Neural progenitor cell (in vitro differentiated cells): ENCODE measurements at regions not wholly inside any gene's neighbourhood (a gene's known extent, or its start where the extent isn't known, plus 50 kb on each side); places are given as distances from the start of the nearest gene placed in this dataset.

Experiments
- DNase-seq: peaks from one replicate; pipeline ENCODE4 v3.0.0-alpha.2; 2016; ENCODE audit warnings: low spot score
- H2AFZ ChIP-seq: fragments of 200-600 bp; sonication (generic); replicated peaks from 2 replicates; pipeline ENCODE4 v1.6.1; 2016; ENCODE audit warnings: antibody characterized with exemption
- H3F3A ChIP-seq: fragments of 200-600 bp; sonication (generic); 2 replicates; pipeline ENCODE4 v1.6.1; 2016; ENCODE audit warnings: antibody characterized with exemption, low read depth
- H3K27ac ChIP-seq: fragments of 200-600 bp; sonication (generic); 2 replicates; pipeline ENCODE4 v1.5.1; 2016; ENCODE audit warnings: mild to moderate bottlenecking
- H3K27me3 ChIP-seq: fragments of 200-600 bp; sonication (generic); 2 replicates; pipeline ENCODE4 v1.6.1; 2016; ENCODE audit warnings: mild to moderate bottlenecking, moderate library complexity
- H3K36me3 ChIP-seq: fragments of 200-600 bp; sonication (generic); 2 replicates; pipeline ENCODE4 v1.5.1; 2016
- H3K4me1 ChIP-seq: fragments of 200-600 bp; sonication (generic); 2 replicates; pipeline ENCODE4 v1.6.1; 2016; ENCODE audit warnings: mixed run types
- H3K4me2 ChIP-seq: fragments of 200-600 bp; sonication (generic); 2 replicates; pipeline ENCODE4 v1.6.1; 2016
- H3K4me3 ChIP-seq: fragments of 200-600 bp; sonication (generic); 2 replicates; pipeline ENCODE4 v1.5.1; 2016
- H3K79me2 ChIP-seq: fragments of 200-600 bp; sonication (generic); 2 replicates; pipeline ENCODE4 v1.6.1; 2016; ENCODE audit warnings: low read depth
- H3K9ac ChIP-seq: fragments of 200-600 bp; sonication (generic); 2 replicates; pipeline ENCODE4 v1.6.1; 2016
- H3K9me3 ChIP-seq: fragments of 200-600 bp; sonication (generic); 2 replicates; pipeline ENCODE4 v1.5.1; 2016; ENCODE audit warnings: low read depth
- H4K20me1 ChIP-seq: fragments of 200-600 bp; sonication (generic); 2 replicates; pipeline ENCODE4 v1.6.1; 2016; ENCODE audit warnings: low read depth
- H3K27ac Mint-ChIP-seq: 3 replicates; pipeline ENCODE4 v1.8.0; 2021; ENCODE audit warnings: mixed read lengths
- H3K27me3 Mint-ChIP-seq: 2 replicates; pipeline ENCODE4 v1.8.0; 2022; ENCODE audit warnings: low read depth, mild to moderate bottlenecking, inconsistent platforms, moderate library complexity, mixed read lengths; ENCODE audit not compliant: insufficient read depth
- H3K36me3 Mint-ChIP-seq: 3 replicates; pipeline ENCODE4 v1.8.0; 2021; ENCODE audit warnings: mixed read lengths
- H3K4me1 Mint-ChIP-seq: 3 replicates; pipeline ENCODE4 v1.8.0; 2021; ENCODE audit warnings: mixed read lengths
- H3K4me3 Mint-ChIP-seq: 3 replicates; pipeline ENCODE4 v1.8.0; 2021; ENCODE audit warnings: mild to moderate bottlenecking, moderate library complexity, mixed read lengths
- H3K9me3 Mint-ChIP-seq: 3 replicates; pipeline ENCODE4 v1.8.0; 2020; ENCODE audit warnings: mixed read lengths
- EZH2 ChIP-seq: fragments of 200-600 bp; sonication (generic); IDR thresholded peaks from 2 replicates; pipeline ENCODE4 v1.6.1; 2017; ENCODE audit warnings: antibody characterized with exemption, mild to moderate bottlenecking, moderate library complexity
- EZH2phosphoT487 ChIP-seq: fragments of 200-600 bp; sonication (generic); IDR thresholded peaks from 2 replicates; pipeline ENCODE4 v1.6.1; 2017; ENCODE audit warnings: antibody characterized with exemption
- TF ChIP-seq, protein P1 (sequence below): fragments of 200-600 bp; sonication (generic); IDR thresholded peaks from 2 replicates; pipeline ENCODE4 v1.5.1; 2017; ENCODE audit warnings: antibody characterized with exemption, mild to moderate bottlenecking

GRCh38 chr10:37473906-37474305 is 348.5 kb downstream of the ANKRD30A start:
- no peak for TF ChIP-seq EZH2phosphoT487
- TF ChIP-seq, protein P1, sequence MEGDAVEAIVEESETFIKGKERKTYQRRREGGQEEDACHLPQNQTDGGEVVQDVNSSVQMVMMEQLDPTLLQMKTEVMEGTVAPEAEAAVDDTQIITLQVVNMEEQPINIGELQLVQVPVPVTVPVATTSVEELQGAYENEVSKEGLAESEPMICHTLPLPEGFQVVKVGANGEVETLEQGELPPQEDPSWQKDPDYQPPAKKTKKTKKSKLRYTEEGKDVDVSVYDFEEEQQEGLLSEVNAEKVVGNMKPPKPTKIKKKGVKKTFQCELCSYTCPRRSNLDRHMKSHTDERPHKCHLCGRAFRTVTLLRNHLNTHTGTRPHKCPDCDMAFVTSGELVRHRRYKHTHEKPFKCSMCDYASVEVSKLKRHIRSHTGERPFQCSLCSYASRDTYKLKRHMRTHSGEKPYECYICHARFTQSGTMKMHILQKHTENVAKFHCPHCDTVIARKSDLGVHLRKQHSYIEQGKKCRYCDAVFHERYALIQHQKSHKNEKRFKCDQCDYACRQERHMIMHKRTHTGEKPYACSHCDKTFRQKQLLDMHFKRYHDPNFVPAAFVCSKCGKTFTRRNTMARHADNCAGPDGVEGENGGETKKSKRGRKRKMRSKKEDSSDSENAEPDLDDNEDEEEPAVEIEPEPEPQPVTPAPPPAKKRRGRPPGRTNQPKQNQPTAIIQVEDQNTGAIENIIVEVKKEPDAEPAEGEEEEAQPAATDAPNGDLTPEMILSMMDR: no peak
- no peak overlapping the region for H3K27ac Mint-ChIP-seq

GRCh38 chr10:37467246-37467645 is 341.8 kb downstream of the ANKRD30A start:
- Histone ChIP-seq H3K27ac (no peak overlapping the region), H2AFZ (no peak overlapping the region), H3K79me2 (no peaks in the 10 kb centered on the region), H3K4me3 (no peak overlapping the region), H3K27me3 (no peaks in the 10 kb centered on the region), H3K4me1 (no peaks in the 10 kb centered on the region), H3K36me3 (no peaks in the 10 kb centered on the region), H3F3A (no peaks in the 10 kb centered on the region), H4K20me1 (no peaks in the 10 kb centered on the region), H3K4me2 (no peak overlapping the region), H3K9me3 (no peaks in the 10 kb centered on the region), H3K9ac (no peak overlapping the region)
- peaks cover 31% of the 10 kb centered on the region for H3K9me3 Mint-ChIP-seq
- H3K36me3 Mint-ChIP-seq: no peaks in the 10 kb centered on the region
- no peaks in the 10 kb centered on the region for H3K27me3 Mint-ChIP-seq
- DNase-seq: no peak
- no peak overlapping the region for H3K4me3 Mint-ChIP-seq
- no peaks in the 10 kb centered on the region for H3K4me1 Mint-ChIP-seq
- TF ChIP-seq, protein P1: no peak
- no peak for TF ChIP-seq EZH2
- no peak for TF ChIP-seq EZH2phosphoT487
- H3K27ac Mint-ChIP-seq: no peak overlapping the region

More at GRCh38 chr10:37473906-37474305, 348.5 kb downstream of the ANKRD30A start:
- no peaks in the 10 kb centered on the region for H3K9me3 ChIP-seq
- Mint-ChIP-seq H3K27me3 (no peaks in the 10 kb centered on the region), H3K4me3 (no peak overlapping the region), H3K9me3 (peaks cover 34% of the 10 kb centered on the region), H3K4me1 (no peaks in the 10 kb centered on the region), H3K36me3 (no peaks in the 10 kb centered on the region)
- no peaks in the 10 kb centered on the region for H3K4me1 ChIP-seq
- H3F3A ChIP-seq: no peaks in the 10 kb centered on the region
- no peaks in the 10 kb centered on the region for H3K36me3 ChIP-seq
- H3K79me2 ChIP-seq: no peaks in the 10 kb centered on the region
- no peak overlapping the region for H3K4me3 ChIP-seq
- no peaks in the 10 kb centered on the region for H3K27me3 ChIP-seq
- H3K9ac ChIP-seq: no peak overlapping the region
- H3K27ac ChIP-seq: no peak overlapping the region
- no peak overlapping the region for H3K4me2 ChIP-seq
- no peak for DNase-seq
- H4K20me1 ChIP-seq: no peaks in the 10 kb centered on the region
- H2AFZ ChIP-seq: no peak overlapping the region

GRCh38 chr10:37456456-37456855 is 331.1 kb downstream of the ANKRD30A start:
- H3K36me3 ChIP-seq: no peaks in the 10 kb centered on the region
- Mint-ChIP-seq H3K4me1 (no peaks in the 10 kb centered on the region), H3K27me3 (peaks cover 2% of the 10 kb centered on the region), H3K27ac (no peak overlapping the region), H3K36me3 (no peaks in the 10 kb centered on the region), H3K9me3 (peaks cover 36% of the 10 kb centered on the region), H3K4me3 (no peak overlapping the region)
- no peak overlapping the region for H3K4me3 ChIP-seq
- H4K20me1 ChIP-seq: no peaks in the 10 kb centered on the region
- no peak overlapping the region for H3K27ac ChIP-seq
- H3K27me3 ChIP-seq: no peaks in the 10 kb centered on the region
- no peaks in the 10 kb centered on the region for H3F3A ChIP-seq
- no peak overlapping the region for H3K9ac ChIP-seq
- no peaks in the 10 kb centered on the region for H3K9me3 ChIP-seq
- TF ChIP-seq, protein P1: no peak
- TF ChIP-seq EZH2phosphoT487 (no peak), EZH2 (no peak)
- H3K4me2 ChIP-seq: no peak overlapping the region
- no peaks in the 10 kb centered on the region for H3K79me2 ChIP-seq
- H2AFZ ChIP-seq: no peak overlapping the region
- DNase-seq: no peak
- no peaks in the 10 kb centered on the region for H3K4me1 ChIP-seq

DNA sequence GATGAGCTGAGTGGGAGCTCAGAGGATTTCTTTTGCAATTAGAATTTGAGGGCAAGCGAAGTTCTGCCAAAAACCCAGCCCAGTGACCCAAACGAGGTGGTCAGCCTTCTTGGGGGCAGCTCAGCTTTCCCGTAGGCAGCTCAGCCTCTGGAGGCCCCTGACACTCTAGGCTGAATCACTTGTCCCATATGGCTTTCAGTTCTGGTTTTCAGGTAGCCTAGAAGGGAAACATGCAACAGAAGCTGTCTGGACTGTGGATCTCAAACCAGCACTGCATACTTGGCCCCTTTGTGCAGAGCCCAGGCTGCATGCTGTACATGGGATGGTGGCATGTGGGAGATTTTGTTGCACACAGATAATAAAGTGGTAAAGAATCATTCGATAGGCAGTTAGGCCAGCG is 322.8 kb downstream of the ANKRD30A start:
- H3K27me3 Mint-ChIP-seq: no peaks in the 10 kb centered on the region
- Histone ChIP-seq H2AFZ (no peak overlapping the region), H3K27me3 (no peaks in the 10 kb centered on the region), H3K9me3 (no peaks in the 10 kb centered on the region), H3K36me3 (no peaks in the 10 kb centered on the region), H3K27ac (no peak overlapping the region), H3K9ac (no peak overlapping the region), H3K4me1 (no peaks in the 10 kb centered on the region), H3K4me2 (no peak overlapping the region), H3F3A (no peaks in the 10 kb centered on the region), H3K4me3 (no peak overlapping the region), H4K20me1 (no peaks in the 10 kb centered on the region), H3K79me2 (no peaks in the 10 kb centered on the region)
- DNase-seq: no peak
- H3K9me3 Mint-ChIP-seq: peaks cover 23% of the 10 kb centered on the region
- TF ChIP-seq EZH2 (no peak), EZH2phosphoT487 (no peak)
- TF ChIP-seq, protein P1: no peak
- no peak overlapping the region for H3K27ac Mint-ChIP-seq
- H3K36me3 Mint-ChIP-seq: no peaks in the 10 kb centered on the region
- no peaks in the 10 kb centered on the region for H3K4me1 Mint-ChIP-seq
- no peak overlapping the region for H3K4me3 Mint-ChIP-seq
